ENCODE measurements at regions not wholly inside any gene's neighbourhood (a gene's known extent, or its start where the extent isn't known, plus 50 kb on each side); places are given as distances from the start of the nearest gene placed in this dataset.

DNA sequence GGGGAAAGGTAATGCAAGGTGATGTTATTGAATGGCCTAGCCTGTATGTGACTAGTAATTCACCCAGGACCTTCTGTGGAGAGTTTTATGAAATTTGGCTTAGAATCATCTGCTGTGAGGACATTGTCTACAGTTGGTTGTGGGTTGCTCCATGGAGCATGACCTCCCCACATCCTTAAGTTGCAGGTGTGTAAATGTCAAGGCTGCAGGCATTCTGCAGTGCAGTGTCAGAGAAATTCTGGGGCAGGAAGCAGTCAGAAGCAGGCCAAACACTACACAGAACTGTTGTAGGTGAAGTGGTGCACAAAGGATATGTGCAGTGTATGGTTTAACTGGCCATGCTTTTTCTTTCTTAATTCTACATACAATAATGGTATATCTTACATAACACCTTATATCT is 588.3 kb downstream of the EBF1 start:
- H3K9me3 ChIP-seq (ENCODE audit: control insufficient read depth in 4 of 4, insufficient read depth in 3 of 4, low read length in 3 of 4), result no peaks in the 10 kb centered on the region
- no peak for DNase-seq
- H3K4me3 ChIP-seq, result no peak overlapping the region
- H3K4me1 ChIP-seq (ENCODE audit: control insufficient read depth in 5 of 5, insufficient read depth in 5 of 5, low read length in 5 of 5), result peaks cover 0 to 6% (median 0%) of the 10 kb centered on the region in 5 donors
- no peaks in the 10 kb centered on the region for H3K36me3 ChIP-seq (ENCODE audit: control insufficient read depth in 4 of 4, insufficient read depth in 4 of 4, low read length in 4 of 4)
- H3K27me3 ChIP-seq (ENCODE audit: control insufficient read depth in 3 of 3, insufficient read depth in 3 of 3, low read length in 2 of 3), result no peaks in the 10 kb centered on the region
- no peak for ATAC-seq (ENCODE audit: insufficient read depth, low FRiP score)
- no peak overlapping the region for H3K27ac ChIP-seq (ENCODE audit: low read depth in 1 of 2, low read length in 1 of 2)
- H3K9ac ChIP-seq (ENCODE audit: insufficient read depth in 1 of 2, low read length in 2 of 2), result no peak overlapping the region
- no peak for TF ChIP-seq CTCF (IDR thresholded peaks at IDR 0.05; ENCODE audit: control extremely low read depth, extremely low read depth)

DNA sequence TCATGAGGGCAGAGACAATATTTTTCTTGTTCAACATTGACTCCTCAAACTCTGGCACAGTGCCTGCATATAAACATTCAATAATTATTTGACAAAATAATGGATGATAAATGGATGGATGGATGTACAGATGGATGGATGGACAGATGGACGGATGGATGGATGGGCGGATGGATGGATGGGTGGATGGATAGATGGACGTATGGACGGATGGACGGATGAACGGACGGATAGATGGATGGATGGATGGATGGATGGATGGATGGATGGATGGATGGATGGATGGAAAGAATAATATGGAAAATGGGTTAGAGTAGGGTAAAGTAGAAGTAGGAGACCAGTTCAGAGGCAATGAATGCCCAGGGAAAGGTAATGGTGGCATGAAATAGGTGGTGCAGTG is 589.2 kb downstream of the EBF1 start:
- no peak overlapping the region for H3K27ac ChIP-seq (ENCODE audit: low read depth in 1 of 2, low read length in 1 of 2)
- DNase-seq (no peak), ATAC-seq (ENCODE audit: insufficient read depth, low FRiP score) (no peak)
- H3K9me3 ChIP-seq (ENCODE audit: control insufficient read depth in 4 of 4, insufficient read depth in 3 of 4, low read length in 3 of 4), result peaks cover 0 to 3% (median 0%) of the 10 kb centered on the region in 4 donors
- 80 to 97% methylated on average over 7 of the region's 7 CpGs for WGBS, 2 donors
- TF ChIP-seq CTCF (IDR thresholded peaks at IDR 0.05; ENCODE audit: control extremely low read depth, extremely low read depth), result no peak
- H3K4me3 ChIP-seq, result no peak overlapping the region
- H3K4me1 ChIP-seq (ENCODE audit: control insufficient read depth in 5 of 5, insufficient read depth in 5 of 5, low read length in 5 of 5), result peaks cover 0 to 6% (median 0%) of the 10 kb centered on the region in 5 donors
- no peaks in the 10 kb centered on the region for H3K36me3 ChIP-seq (ENCODE audit: control insufficient read depth in 4 of 4, insufficient read depth in 4 of 4, low read length in 4 of 4)
- no peak overlapping the region for H3K9ac ChIP-seq (ENCODE audit: insufficient read depth in 1 of 2, low read length in 2 of 2)
- H3K27me3 ChIP-seq (ENCODE audit: control insufficient read depth in 3 of 3, insufficient read depth in 3 of 3, low read length in 2 of 3), result no peaks in the 10 kb centered on the region

GRCh38 chr5:158506648-158507047 is 593.1 kb downstream of the EBF1 start:
- no peak for DNase-seq
- no peak overlapping the region for H3K27ac ChIP-seq (ENCODE audit: low read depth in 1 of 2, low read length in 1 of 2)
- no peak overlapping the region for H3K4me3 ChIP-seq
- no peaks in the 10 kb centered on the region for H3K27me3 ChIP-seq (ENCODE audit: control insufficient read depth in 3 of 3, insufficient read depth in 3 of 3, low read length in 2 of 3)
- no peaks in the 10 kb centered on the region for H3K4me1 ChIP-seq (ENCODE audit: control insufficient read depth in 5 of 5, insufficient read depth in 5 of 5, low read length in 5 of 5)
- no peak for TF ChIP-seq CTCF (IDR thresholded peaks at IDR 0.05; ENCODE audit: control extremely low read depth, extremely low read depth)
- H3K9ac ChIP-seq (ENCODE audit: insufficient read depth in 1 of 2, low read length in 2 of 2), result no peak overlapping the region
- WGBS, 2 donors, result 93 to 95% methylated on average over 1 of the region's 1 CpG
- H3K9me3 ChIP-seq (ENCODE audit: control insufficient read depth in 4 of 4, insufficient read depth in 3 of 4, low read length in 3 of 4), result peaks cover 0 to 4% (median 0%) of the 10 kb centered on the region in 4 donors
- no peaks in the 10 kb centered on the region for H3K36me3 ChIP-seq (ENCODE audit: control insufficient read depth in 4 of 4, insufficient read depth in 4 of 4, low read length in 4 of 4)
- ATAC-seq (ENCODE audit: insufficient read depth, low FRiP score), result no peak

DNA sequence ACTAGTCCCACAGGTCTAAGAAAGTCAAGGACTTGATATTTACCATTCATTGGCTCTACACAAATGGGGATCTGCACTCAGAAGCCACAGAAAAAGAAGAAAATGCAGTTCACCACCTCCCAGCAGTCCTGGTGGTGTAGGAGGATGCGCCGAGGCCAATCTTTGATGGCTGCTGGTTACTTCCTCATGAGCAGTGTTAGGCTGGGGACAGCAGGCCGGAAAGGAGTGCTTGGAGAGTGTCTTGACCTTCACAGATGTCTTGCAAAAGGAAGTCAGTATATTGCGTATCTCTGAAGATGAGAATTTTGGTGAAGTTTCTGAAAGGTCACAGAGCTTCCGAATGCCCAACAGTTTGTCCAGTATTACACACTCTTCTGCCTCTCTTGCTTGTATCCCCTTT is 597.0 kb downstream of the EBF1 start:
- H3K27me3 ChIP-seq (ENCODE audit: control insufficient read depth in 3 of 3, insufficient read depth in 3 of 3, low read length in 2 of 3), result no peaks in the 10 kb centered on the region
- no peak overlapping the region for H3K9ac ChIP-seq (ENCODE audit: insufficient read depth in 1 of 2, low read length in 2 of 2)
- peaks cover 0 to 4% (median 0%) of the 10 kb centered on the region in 5 donors for H3K4me1 ChIP-seq (ENCODE audit: control insufficient read depth in 5 of 5, insufficient read depth in 5 of 5, low read length in 5 of 5)
- no peak for ATAC-seq (ENCODE audit: insufficient read depth, low FRiP score)
- DNase-seq, result no peak
- TF ChIP-seq CTCF (IDR thresholded peaks at IDR 0.05; ENCODE audit: control extremely low read depth, extremely low read depth), result no peak
- WGBS, 2 donors, result 53 to 70% methylated on average over 5 of the region's 5 CpGs
- no peaks in the 10 kb centered on the region for H3K36me3 ChIP-seq (ENCODE audit: control insufficient read depth in 4 of 4, insufficient read depth in 4 of 4, low read length in 4 of 4)
- H3K9me3 ChIP-seq (ENCODE audit: control insufficient read depth in 4 of 4, insufficient read depth in 3 of 4, low read length in 3 of 4), result peaks cover 0 to 4% (median 0%) of the 10 kb centered on the region in 4 donors
- no peak overlapping the region for H3K27ac ChIP-seq (ENCODE audit: low read depth in 1 of 2, low read length in 1 of 2)
- no peak overlapping the region for H3K4me3 ChIP-seq

Measured in lung (tissue), 11 donors.